Activated effector memory CD4-positive, alpha-beta T cell treated with anti-CD3 and anti-CD28 coated beads, Interleukin-2, amount 50 U/mL, for 16 hours (primary cell): ENCODE measurements at regions not wholly inside any gene's neighbourhood (a gene's known extent, or its start where the extent isn't known, plus 50 kb on each side); places are given as distances from the start of the nearest gene placed in this dataset.

ENCODE experiments used
- DNase-seq: peaks from one replicate; pipeline ENCODE4 v3.0.0-alpha.2; 2020

GRCh38 chr15:39330061-39330460 is 250.8 kb upstream of the THBS1 start:
- DNase-seq, result no peak

DNA sequence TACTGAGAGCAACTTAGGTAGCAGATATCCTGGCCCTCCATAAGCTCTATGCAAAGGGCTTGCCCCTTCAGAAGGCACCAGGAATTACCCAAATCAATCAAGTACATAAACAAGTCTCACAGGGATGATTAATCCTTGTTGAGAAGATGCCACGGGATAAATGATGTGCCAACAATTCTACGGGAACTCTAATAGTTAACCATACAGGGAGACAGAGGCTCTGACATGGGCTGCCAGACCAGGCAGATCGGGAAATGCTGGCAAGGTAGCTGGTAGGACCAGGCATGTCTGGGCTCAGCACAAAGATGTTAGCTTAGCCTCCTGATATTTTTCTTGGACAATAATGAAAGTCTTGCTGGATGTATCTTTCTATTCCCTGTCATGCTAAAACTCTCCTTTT is 249.3 kb upstream of the THBS1 start:
- DNase-seq, result no peak

DNA sequence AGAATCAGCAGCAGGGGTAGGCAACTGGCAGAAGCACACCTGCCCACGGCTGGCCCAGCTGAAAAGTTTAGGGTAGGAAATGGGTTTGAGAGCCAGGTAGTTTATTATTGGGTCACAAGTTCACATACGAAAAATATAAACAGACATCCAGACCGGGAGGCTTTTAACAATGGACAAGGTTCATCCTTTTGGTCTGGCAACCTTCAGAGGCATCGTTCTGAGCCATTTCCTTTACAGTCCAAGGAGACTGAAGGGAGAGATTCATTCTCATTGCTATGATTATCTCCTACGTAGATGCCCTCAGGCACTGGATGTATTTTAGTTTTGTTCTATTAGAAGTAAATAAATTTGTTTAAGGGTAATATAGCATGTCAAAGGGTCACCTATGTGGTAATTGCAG is 248.0 kb upstream of the THBS1 start:
- DNase-seq, result no peak

GRCh38 chr15:39333393-39333792 is 247.5 kb upstream of the THBS1 start:
- no peak for DNase-seq

DNA sequence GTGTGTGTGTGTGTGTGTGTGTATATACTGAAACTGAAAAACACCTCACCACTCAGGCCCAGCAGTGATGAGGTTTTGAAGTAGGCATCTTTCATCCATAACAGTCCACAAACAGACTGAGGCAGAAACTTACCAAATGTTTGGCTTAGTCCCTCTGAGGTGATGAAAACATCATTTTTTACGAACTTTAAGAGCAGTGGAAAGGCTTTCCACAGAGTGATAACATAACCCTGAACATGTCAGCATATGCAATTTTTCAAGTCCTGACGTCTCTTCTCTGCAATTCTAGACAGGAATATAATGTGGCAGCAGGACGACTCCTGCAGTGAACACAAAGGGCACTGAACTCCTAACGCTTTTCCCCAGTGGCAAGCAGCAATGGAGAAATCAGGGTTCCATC is 247.0 kb upstream of the THBS1 start:
- DNase-seq, result no peak

- DNase-seq, result no peak
Observed at GRCh38 chr15:39336926-39337325, 244.0 kb upstream of the THBS1 start.

- DNase-seq, result no peak
Observed at GRCh38 chr15:39338251-39338650, 242.6 kb upstream of the THBS1 start.

DNA sequence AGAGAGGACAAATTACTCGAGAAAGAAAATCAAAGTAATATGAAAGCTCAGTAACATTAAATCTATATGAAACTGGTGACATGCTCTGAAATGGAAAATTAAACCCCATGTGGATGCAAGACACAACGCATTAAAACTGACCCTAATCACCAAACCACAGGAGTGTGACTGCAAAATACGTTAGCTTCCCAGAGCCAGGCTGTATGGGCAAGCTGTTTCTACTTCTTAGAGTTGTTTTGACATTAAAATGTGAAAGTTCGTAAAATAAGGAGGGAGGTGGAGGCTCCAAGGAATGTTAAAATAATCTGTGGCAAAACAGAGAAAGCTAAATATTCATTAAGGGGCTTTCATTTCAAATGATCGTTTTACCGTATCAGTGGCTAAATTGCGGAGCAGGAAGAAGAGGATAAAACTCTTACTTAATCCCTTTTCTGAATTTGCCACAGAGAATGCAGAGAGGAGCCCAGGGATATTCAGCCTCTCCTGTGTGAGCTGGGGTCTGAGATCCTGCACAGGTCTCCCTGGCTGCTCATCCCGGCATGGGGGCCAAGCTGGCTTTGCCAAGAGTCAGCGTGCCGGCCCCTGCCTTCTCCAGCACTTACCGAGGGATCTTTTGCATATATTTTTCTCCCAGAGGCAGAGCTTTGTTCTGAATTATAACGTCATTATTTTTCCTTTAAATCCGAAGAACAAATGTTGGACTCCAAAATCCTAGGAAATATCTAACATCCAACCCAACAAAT is 239.8 kb upstream of the THBS1 start:
- no peak for DNase-seq

DNA sequence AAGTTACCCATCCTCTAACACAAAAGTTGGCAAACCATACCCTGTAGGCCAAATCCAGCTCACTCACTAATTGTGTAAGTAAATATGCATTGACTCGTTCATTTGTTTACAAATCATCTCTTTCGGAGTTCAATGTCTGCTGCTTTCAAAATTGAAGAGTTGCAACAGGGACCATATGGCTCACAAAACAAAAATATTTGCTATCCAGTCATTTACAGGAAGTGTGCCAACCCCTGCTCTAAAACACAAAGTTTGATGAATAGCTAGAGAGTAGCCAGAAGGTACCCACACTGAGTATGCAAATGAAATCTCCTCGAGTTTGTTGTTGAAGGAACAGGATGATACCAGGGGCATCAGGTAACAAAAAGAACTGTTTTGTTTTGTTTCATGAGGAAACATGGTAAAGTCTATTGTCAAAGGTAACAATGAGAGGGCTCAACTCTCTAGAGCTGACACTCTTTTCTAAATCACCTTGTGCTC is 236.2 kb upstream of the THBS1 start:
- no peak for DNase-seq

DNA sequence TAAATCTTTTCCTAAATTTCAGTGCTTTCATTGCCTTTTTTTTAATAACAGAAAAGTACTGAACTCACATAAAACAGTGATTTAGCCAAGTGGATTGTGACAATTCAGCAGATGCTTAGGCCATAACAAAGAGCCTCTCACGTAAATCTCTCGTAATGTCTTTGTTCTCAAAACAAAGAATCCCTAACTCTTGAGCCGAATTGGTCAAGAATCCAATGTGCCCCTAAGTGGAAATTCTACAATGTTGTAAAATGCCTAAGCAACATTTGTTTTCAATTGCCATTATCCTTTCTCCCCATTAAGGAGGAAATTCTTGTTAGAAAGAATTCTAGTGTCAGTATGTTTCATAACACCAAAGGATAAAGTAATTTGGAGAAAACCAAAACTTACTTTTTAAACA is 235.7 kb upstream of the THBS1 start:
- no peak for DNase-seq

GRCh38 chr15:39347453-39347852 is 233.4 kb upstream of the THBS1 start:
- no peak for DNase-seq

DNA sequence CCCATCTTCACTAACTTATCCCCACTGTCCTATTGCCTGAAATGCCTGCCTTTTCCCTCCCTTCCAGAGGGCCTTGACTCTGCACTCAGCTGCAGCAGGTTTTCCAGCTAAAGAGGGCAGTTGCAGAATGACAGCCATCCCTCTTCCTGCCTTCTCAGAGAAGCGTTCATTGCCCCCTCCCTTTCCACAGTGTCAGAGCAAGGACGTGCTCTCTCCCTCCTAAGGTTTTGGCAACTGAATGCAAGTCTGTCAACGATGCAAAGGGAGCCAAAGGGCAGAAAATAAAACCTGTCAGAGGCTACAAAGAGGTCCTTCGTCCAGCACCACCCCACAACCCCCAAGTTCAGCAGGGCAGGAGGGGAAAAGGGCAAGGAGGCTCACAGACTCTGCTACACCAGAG is 230.1 kb upstream of the THBS1 start:
- no peak for DNase-seq

DNA sequence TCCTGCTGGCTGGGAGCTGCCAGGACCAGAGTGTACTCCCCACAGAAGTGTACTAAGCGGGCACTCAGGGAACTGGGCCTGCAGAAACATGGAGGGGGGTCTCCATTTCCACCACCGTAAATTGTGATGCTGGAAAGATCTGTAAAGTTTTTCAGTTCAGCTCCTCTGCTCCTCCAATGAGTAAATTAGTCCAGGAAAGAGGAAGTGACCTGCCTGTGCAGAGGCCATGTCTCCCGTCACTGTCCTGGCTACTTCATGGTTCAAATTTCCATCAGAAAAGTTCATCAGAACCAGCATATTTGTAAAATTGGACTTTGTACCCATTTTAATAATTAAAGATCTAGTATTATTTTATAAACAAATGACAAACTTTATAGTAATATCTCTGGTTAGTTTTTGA is 226.7 kb upstream of the THBS1 start:
- no peak for DNase-seq

DNA sequence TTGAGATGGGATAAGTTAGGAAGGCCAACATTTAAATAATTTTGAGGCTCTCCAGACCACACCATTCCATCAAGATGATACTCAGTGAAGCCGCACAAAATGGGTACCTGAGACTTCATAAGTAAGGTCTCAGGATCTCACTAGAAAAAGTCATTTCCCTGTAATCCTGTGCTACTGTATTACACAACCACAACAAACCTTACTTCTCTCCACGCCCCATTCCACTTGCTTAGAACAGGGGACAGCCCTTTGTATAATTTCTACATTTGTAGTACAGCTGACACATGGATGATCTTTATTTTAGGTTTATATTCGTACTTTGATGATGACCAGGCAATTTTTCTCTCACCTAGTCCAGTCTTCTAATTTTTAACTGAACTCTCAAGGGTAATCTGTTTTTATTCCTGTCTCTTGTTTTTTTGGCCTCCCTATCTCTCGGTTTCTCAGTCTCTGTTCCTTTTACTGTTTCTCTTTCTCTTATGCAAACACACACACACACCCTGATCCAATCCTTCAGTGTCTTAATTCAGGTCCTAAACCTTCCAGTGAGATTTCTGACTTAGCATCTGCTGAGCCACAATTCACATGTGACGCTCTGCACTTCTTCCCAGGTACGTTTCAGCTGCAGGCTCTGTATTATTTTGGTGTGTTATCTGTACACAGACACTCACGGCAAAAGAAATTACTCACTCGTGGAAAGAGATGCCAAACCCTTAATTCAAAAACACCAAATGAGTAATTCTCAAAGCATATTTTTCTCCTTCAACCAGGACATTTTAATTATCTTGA is 223.2 kb upstream of the THBS1 start:
- DNase-seq, result no peak

DNA sequence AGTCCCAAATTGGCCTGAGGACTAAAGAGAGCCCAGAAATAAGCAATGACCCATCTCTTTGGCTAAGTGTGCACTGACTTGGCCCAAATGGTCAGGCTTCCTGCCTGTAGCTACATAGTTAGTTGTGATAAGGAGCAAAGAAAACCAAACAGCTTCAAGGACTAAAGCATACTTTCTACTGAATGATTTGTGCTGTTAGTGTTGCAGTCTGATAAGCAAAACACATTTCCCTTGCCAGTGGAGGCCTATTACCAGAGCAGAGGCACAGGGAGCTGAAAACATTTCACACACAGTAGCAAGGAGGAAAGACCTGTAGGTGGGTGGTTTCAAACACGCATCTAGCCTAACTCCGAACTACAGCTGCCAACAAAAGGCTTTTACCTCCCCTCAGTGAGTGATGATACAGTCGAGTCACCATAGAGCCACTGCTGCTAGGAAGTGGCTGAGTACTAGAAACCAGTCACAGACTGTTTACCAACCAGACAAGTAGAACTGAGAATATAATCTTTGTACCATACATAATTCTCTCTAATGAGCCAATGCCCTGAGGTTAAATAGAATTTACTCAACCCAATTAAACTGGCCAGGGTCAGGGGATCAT is 222.3 kb upstream of the THBS1 start:
- DNase-seq, result no peak

- no peak for DNase-seq
Observed at GRCh38 chr15:39359771-39360170, 221.1 kb upstream of the THBS1 start.

DNA sequence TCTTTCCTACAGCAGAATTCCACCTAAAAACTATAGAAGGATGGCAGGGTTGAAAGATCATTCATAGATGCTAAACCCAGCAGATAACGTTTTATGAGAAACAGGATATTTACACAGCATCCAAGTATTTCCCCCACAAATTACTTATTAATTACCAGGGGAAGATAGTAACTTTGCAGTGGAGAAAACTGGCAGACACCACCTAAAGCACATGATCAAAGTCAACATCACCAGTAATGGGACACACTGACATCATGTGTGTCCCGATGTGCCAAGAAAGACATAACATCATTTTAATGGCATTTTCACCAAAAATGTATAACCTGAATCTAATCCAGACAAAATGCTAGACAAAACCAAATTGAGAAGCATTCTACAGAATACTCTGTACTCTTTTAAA is 220.4 kb upstream of the THBS1 start:
- no peak for DNase-seq

DNA sequence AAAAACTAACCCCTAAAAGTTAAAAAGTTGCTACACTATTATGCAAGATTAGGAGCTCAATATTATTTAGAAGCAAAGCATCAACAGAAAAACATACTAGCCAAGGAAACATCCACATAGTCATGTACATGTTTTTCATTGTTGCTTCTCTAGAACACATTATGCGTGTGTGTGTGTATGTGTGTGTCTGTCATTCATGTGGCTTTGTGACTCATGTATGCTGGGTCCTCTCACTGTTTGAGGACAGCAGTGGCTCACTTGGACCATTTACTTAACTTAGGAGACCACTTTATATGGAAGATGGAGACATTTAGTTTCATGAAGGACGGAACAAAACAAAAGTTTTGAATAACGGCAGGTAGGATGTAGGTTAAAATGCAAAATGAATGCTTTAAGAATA is 219.4 kb upstream of the THBS1 start:
- DNase-seq, result no peak

DNA sequence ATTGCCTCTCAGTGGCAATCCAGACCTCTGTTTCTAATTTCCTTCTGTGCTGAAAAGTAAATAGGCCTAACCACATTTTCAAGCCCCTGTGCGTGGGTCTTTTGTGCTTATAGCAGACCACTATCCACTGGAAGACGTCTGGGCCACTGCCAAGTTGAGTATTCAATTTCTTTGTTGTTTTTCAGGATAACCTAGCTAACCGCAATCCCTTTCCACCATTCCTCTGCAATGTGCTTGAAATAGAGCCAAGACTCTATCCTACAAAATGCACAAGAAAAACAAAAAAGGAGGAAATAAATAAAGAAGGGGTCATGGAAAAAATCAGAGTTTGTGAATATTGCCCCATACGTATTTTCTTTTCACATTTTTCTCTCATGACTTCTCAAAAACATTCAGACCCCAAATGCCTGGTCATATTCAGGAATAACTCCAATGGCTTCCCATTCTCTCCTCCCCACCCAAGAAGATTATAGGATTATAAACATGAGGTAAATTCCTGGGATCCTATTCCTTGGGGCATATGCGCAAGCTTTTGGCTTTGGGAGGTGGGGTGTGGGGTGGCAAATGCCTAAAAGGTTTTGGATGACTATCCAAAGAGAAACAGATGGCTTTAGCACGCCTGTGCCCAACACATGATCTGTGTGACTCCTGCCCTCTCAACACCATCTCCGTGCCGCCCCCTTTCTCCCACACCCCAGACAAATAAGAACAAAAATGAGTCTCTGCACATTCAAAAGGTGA is 217.9 kb upstream of the THBS1 start:
- no peak for DNase-seq

GRCh38 chr15:39363761-39364586 is 216.9 kb upstream of the THBS1 start:
- DNase-seq, result no peak

- DNase-seq, result no peak
Observed at GRCh38 chr15:39364721-39365120, 216.2 kb upstream of the THBS1 start.

- DNase-seq, result no peak
Observed at GRCh38 chr15:39365161-39365560, 215.7 kb upstream of the THBS1 start.
